SK-N-SH (cell line): ENCODE measurements at regions not wholly inside any gene's neighbourhood (a gene's known extent, or its start where the extent isn't known, plus 50 kb on each side); places are given as distances from the start of the nearest gene placed in this dataset.
"Not testable (repeated sequence)": the region's sequence is repeated elsewhere in the genome, so short reads cannot be mapped to it uniquely, and the experiment has no call there.

ENCODE experiments used
- CTCF ChIA-PET: fragments of 300-600, 350-600 bp; formaldehyde crosslinking; extraction: SDS; loops from one replicate; lab custom pipeline; 2021; lab: Yijun Ruan, JAX
- POLR2A ChIA-PET: fragments of 350-600 bp; sonication (Branson Sonifier 250); formaldehyde crosslinking; extraction: SDS; loops from one replicate; lab custom pipeline; 2020; ENCODE audit warnings: antibody characterized with exemption, inconsistent platforms; lab: Yijun Ruan, JAX
- DNase-seq: peaks from one replicate; pipeline ENCODE4 v3.0.0; 2012
- H2AFZ ChIP-seq: fragments of 200-600 bp; sonication (generic); 2 replicates; pipeline ENCODE4 v1.8.1; 2016; ENCODE audit warnings: antibody characterized with exemption, mild to moderate bottlenecking, low read depth
- H3F3A ChIP-seq: fragments of 200-600 bp; sonication (generic); replicated peaks from 2 replicates; pipeline ENCODE3; 2016; ENCODE audit warnings: antibody characterized with exemption, mild to moderate bottlenecking; ENCODE audit not compliant: insufficient read depth
- H3K27ac ChIP-seq, 2 experiments: fragments of 200-500 bp in 1 of 2; fragments of 200-600 bp in 1 of 2; sonication (Bioruptor generic) in 1 of 2; sonication (generic), shearing (Covaris generic) in 1 of 2; 2 replicates each; pipeline versions ENCODE4 v1.5.1 to v1.6.1; 2014 to 2016; ENCODE audit warnings: low read depth in 2 of 2, inconsistent platforms in 1 of 2, low read length in 1 of 2, mild to moderate bottlenecking in 1 of 2, mixed read lengths in 1 of 2
- H3K27me3 ChIP-seq: fragments of 200-600 bp; sonication (generic), shearing (Covaris generic); 2 replicates; pipeline ENCODE4 v1.6.1; 2016; ENCODE audit warnings: mixed run types; ENCODE audit not compliant: insufficient read depth
- H3K36me3 ChIP-seq, 2 experiments: fragments of 200-500 bp in 1 of 2; fragments of 200-600 bp in 1 of 2; sonication (Bioruptor generic) in 1 of 2; sonication (generic) in 1 of 2; replicated peaks in 1 of 2; 2 replicates each; pipeline versions ENCODE3 to v1.5.1; 2014 to 2016; ENCODE audit warnings: low read length in 1 of 2, mild to moderate bottlenecking in 1 of 2; ENCODE audit not compliant: insufficient read depth in 2 of 2, control insufficient read depth in 1 of 2
- H3K4me1 ChIP-seq, 2 experiments: fragments of 200-500 bp in 1 of 2; fragments of 200-600 bp in 1 of 2; sonication (Bioruptor generic) in 1 of 2; sonication (generic), shearing (Covaris generic) in 1 of 2; 2 replicates each; pipeline versions ENCODE4 v1.5.1 to v1.6.1; 2014 to 2016; ENCODE audit warnings: low read depth in 1 of 2, low read length in 1 of 2, mixed run types in 1 of 2; ENCODE audit not compliant: insufficient read depth in 2 of 2, control insufficient read depth in 1 of 2
- H3K4me2 ChIP-seq: fragments of 200-600 bp; sonication (generic), shearing (Covaris generic); 2 replicates; pipeline ENCODE4 v1.6.1; 2017; ENCODE audit warnings: mixed run types
- H3K4me3 ChIP-seq, 2 experiments: fragments of 200-500 bp in 1 of 2; fragments of 200-600 bp in 1 of 2; sonication (Bioruptor generic) in 1 of 2; sonication (generic), shearing (Covaris generic) in 1 of 2; 2 replicates each; pipeline versions ENCODE4 v1.5.1 to v1.8.1; 2014 to 2016; ENCODE audit warnings: low read depth in 2 of 2, inconsistent platforms in 1 of 2, low read length in 1 of 2, mild to moderate bottlenecking in 1 of 2, mixed read lengths in 1 of 2, moderate library complexity in 1 of 2
- H3K79me2 ChIP-seq: fragments of 200-600 bp; sonication (generic); 2 replicates; pipeline ENCODE4 v1.8.1; 2017; ENCODE audit warnings: mild to moderate bottlenecking; ENCODE audit not compliant: insufficient read depth
- H3K9ac ChIP-seq: fragments of 200-600 bp; sonication (generic); 2 replicates; pipeline ENCODE4 v1.6.1; 2017; ENCODE audit warnings: mixed run types
- H3K9me2 ChIP-seq: fragments of 200-600 bp; sonication (generic); 2 replicates; pipeline ENCODE4 v1.6.1; 2017; ENCODE audit warnings: mixed run types
- H3K9me3 ChIP-seq: fragments of 200-600 bp; sonication (generic); 2 replicates; pipeline ENCODE4 v1.6.1; 2017; ENCODE audit warnings: mixed run types, mild to moderate bottlenecking, moderate library complexity
- H4K20me1 ChIP-seq: fragments of 200-600 bp; sonication (generic); 2 replicates; pipeline ENCODE4 v1.6.1; 2017; ENCODE audit warnings: mild to moderate bottlenecking, mixed run types; ENCODE audit not compliant: insufficient read depth
- ELF1 ChIP-seq: IDR thresholded peaks from 2 replicates; pipeline ENCODE4 v1.4.0; 2012
- EP300 ChIP-seq, 2 experiments: IDR thresholded peaks; 2 replicates each; pipeline versions ENCODE4 v1.4.0 to v1.6.1; 2012; ENCODE audit warnings: borderline replicate concordance in 1 of 2, low read depth in 1 of 2, low read length in 1 of 2
- EZH2phosphoT487 ChIP-seq: fragments of 200-600 bp; sonication (generic); IDR thresholded peaks from 2 replicates; pipeline ENCODE4 v1.6.1; 2017; ENCODE audit warnings: low read depth, mixed run types, mild to moderate bottlenecking, antibody characterized with exemption, moderate library complexity, borderline replicate concordance
- GABPA ChIP-seq: IDR thresholded peaks from 2 replicates; pipeline ENCODE4 v1.4.0; 2012; ENCODE audit warnings: low read depth, mild to moderate bottlenecking
- GATA2 ChIP-seq: sonication (generic); formaldehyde crosslinking; IDR thresholded peaks from 2 replicates; pipeline ENCODE4 v1.5.0; 2020; ENCODE audit warnings: mild to moderate bottlenecking, missing genetic modification reagents
- NFIC ChIP-seq: IDR thresholded peaks from 2 replicates; pipeline ENCODE4 v1.4.0; 2012; ENCODE audit warnings: borderline replicate concordance
- RAD21 ChIP-seq: IDR thresholded peaks from 2 replicates; pipeline ENCODE4 v1.6.1; 2012; ENCODE audit warnings: mild to moderate bottlenecking, low read length
- RCOR1 ChIP-seq: fragments of 150-350 bp; IDR thresholded peaks from 2 replicates; pipeline ENCODE4 v1.6.1; 2017; ENCODE audit warnings: antibody characterized with exemption, low read length
- REST ChIP-seq: IDR thresholded peaks from 2 replicates; pipeline ENCODE4 v1.6.1; 2012; ENCODE audit warnings: mild to moderate bottlenecking, low read depth, low read length, moderate library complexity
- RXRA ChIP-seq: IDR thresholded peaks from 2 replicates; pipeline ENCODE4 v1.4.0; 2012; ENCODE audit warnings: low read depth, mild to moderate bottlenecking, borderline replicate concordance
- SMC3 ChIP-seq: IDR thresholded peaks from 2 replicates; pipeline ENCODE4 v1.6.1; 2012; ENCODE audit warnings: low read depth, low read length, improper control_type of control experiment
- WGBS: methylation state at CpG from one replicate; pipeline ENCODE4 v1.1.6; 2017; ENCODE audit warnings: low lambda C conversion rate; 5-methylcytosine and 5-hydroxymethylcytosine counted together

- H3K27ac ChIP-seq = no peak overlapping the region
- no peak overlapping the region for H3K9ac ChIP-seq
- H3K9me3 ChIP-seq = no peaks in the 10 kb centered on the region
- no peaks in the 10 kb centered on the region for H4K20me1 ChIP-seq
- no peak for DNase-seq
- H2AFZ ChIP-seq = no peak overlapping the region
- 0 out of 2 replicates have a peak, but pooled peaks cover 9% of the 10 kb centered on the region for H3K27me3 ChIP-seq
- no peaks in the 10 kb centered on the region for H3K36me3 ChIP-seq
- H3K4me2 ChIP-seq = no peak overlapping the region
- POLR2A ChIA-PET = no interaction called here
- 4% methylated on average over 3 of the region's 3 CpGs for WGBS
- no peaks in the 10 kb centered on the region for H3F3A ChIP-seq
- H3K9me2 ChIP-seq = no peaks in the 10 kb centered on the region
- CTCF ChIA-PET = no interaction called here
- H3K4me1 ChIP-seq = no peaks in the 10 kb centered on the region
- H3K79me2 ChIP-seq = no peaks in the 10 kb centered on the region
- TF ChIP-seq RXRA = no peak
- TF ChIP-seq GABPA = no peak
- no peak for TF ChIP-seq ELF1
- no peak for TF ChIP-seq REST
- TF ChIP-seq RCOR1 = no peak
- TF ChIP-seq NFIC = no peak
- TF ChIP-seq RAD21 = no peak
- no peak for TF ChIP-seq SMC3
- no peak for TF ChIP-seq EZH2phosphoT487
- no peak for TF ChIP-seq GATA2 (CRISPR knock-in tag)
- H3K4me3 ChIP-seq = no peak overlapping the region
These were observed 367.6 kb upstream of the AGA start for GRCh38 chr4:177809791-177810190.

- no peak overlapping the region for H3K4me2 ChIP-seq
- H3K4me3 ChIP-seq = no peak overlapping the region
- H3K9me3 ChIP-seq = no peaks in the 10 kb centered on the region
- no peaks in the 10 kb centered on the region for H3K79me2 ChIP-seq
- no peaks in the 10 kb centered on the region for H3K9me2 ChIP-seq
- CTCF ChIA-PET = no interaction called here
- 3% methylated on average over 4 of the region's 4 CpGs for WGBS
- no peaks in the 10 kb centered on the region for H3K36me3 ChIP-seq
- H3K27ac ChIP-seq = no peak overlapping the region
- no peak overlapping the region for H2AFZ ChIP-seq
- H4K20me1 ChIP-seq = no peaks in the 10 kb centered on the region
- H3K27me3 ChIP-seq = 0 out of 2 replicates have a peak, but pooled peaks cover 9% of the 10 kb centered on the region
- DNase-seq = no peak
- H3K9ac ChIP-seq = no peak overlapping the region
- POLR2A ChIA-PET = no interaction called here
- TF ChIP-seq EP300 (IDR thresholded peaks at IDR 0.05; ENCODE audit: borderline replicate concordance in 1 of 2, low read depth in 1 of 2, low read length in 1 of 2) = no peak
- no peaks in the 10 kb centered on the region for H3F3A ChIP-seq
- H3K4me1 ChIP-seq = no peaks in the 10 kb centered on the region
These were observed 368.0 kb upstream of the AGA start for GRCh38 chr4:177810220-177810619.

- H3K27me3 ChIP-seq, H3K4me3 ChIP-seq, H3K79me2 ChIP-seq, H2AFZ ChIP-seq, H3K9ac ChIP-seq, CTCF ChIA-PET, H4K20me1 ChIP-seq, H3K36me3 ChIP-seq, POLR2A ChIA-PET, H3K9me3 ChIP-seq, H3K27ac ChIP-seq, H3K4me2 ChIP-seq, DNase-seq, H3K4me1 ChIP-seq, H3K9me2 ChIP-seq, H3F3A ChIP-seq: not testable (repeated sequence)
- WGBS = 20% methylated on average over 4 of the region's 4 CpGs
These were observed 376.2 kb upstream of the AGA start for GRCh38 chr4:177818392-177818791.
